ENCODE measurements at regions not wholly inside any gene's neighbourhood (a gene's known extent, or its start where the extent isn't known, plus 50 kb on each side); places are given as distances from the start of the nearest gene placed in this dataset.
A peak's percentile ranks its signal among the peaks of the same experiment; 100 is the strongest.
"Not testable (repeated sequence)": the region's sequence is repeated elsewhere in the genome, so short reads cannot be mapped to it uniquely, and the experiment has no call there.

DNA sequence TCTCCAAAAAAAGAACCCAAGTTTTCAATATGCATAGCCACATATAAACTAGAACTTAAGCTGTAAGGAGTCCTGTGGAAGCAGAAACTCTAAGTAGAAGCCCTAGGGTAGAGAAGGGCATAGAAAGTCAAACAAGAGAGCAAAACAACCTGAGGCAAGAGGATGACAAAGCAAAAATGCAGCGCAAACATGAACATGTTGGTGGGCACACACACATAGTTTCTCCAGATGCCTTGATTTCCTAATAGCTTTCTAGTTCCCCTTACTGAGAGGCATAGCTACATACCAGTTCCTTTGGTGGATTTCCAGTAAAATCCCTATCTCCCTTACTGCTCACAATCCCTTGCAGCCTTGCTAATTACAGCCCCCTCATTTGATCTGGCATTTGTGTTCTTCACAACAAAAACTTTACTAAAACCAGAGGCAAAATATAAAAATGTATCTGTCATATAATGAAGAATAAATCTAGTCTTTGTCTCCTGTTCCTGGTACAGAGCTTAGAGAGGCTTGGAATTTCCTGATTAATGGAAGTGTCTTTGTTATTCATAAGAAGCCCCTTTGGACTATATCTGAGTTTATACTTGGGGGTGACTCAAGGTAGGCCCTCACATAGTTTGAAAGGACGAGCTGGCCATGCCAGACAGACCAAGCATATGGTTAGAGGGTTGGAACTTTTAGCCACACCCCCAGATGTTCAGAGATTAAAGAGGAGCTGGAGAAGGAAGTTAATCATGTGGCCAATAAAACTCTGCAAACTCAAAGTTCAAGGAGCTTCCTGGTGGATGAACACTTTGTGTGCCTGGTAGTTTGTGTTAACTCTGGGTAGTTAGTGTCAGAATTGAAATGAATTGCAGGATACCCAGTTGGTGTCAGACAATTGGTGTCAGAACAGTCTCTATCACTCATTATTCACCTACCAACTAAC lies 52.7 kb upstream of the ZCCHC13 start:
- no peak for DNase-seq (ENCODE audit: low spot score)

DNA sequence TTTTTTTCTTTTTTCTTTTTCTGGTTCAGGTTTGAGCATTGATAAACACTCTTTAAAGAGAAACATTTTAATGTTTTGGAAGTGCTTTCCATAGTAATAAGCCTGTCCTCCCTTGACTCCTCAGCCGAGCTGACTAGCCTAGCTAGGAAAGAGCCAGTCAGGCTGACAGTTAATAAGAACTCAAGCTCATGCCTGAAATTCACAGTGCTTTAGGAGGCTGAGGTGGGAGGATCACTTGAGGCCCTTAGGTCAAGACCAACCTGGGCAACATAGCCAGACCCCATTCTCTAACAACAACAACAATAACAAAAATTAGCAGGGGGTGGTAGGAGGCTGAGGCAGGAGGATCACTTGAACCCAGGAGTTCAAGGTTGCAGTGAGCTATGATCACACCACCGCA lies 53.4 kb upstream of the ZCCHC13 start:
- DNase-seq (ENCODE audit: low spot score), result no peak

DNA sequence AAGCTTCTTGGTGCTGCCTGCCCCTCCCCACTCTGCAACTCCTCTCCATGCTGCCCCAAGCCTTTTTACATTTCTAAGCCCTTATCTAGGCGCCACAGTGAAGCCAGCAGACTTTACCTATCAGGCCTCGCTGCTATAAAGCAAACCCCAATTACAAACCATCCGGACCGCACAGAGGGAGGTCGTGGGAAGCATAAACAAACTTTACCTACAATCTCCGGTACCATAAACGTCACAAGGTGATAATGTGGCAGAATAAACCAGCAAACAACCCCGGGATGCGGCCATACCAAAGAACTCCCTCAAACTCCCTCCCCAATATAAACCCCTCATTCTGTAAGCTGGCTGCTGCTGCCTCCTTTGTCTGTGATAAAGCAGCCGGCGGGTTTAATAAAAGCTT lies 54.0 kb upstream of the ZCCHC13 start:
- DNase-seq (ENCODE audit: low spot score), result no peak

DNA sequence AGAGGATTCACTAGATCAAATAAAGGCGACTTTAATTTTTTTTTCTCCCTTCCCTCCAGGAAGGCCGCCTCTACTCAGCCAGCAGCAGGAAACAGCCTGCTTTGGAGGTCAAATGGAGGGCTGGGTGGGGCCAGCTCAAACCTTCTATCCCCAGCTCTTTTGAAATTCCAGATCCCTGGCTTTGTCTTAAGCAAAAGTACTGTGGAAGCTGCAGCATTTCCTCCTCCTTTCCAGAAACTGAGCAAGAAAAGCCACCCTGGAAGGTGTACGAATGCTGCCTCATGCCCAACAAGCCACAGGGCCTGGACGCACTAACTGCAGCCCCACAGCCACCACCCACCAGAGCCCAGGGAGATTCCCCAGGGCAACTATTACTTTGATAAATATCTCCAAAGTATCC lies 55.1 kb upstream of the ZCCHC13 start:
- DNase-seq (ENCODE audit: low spot score), result no peak

DNA sequence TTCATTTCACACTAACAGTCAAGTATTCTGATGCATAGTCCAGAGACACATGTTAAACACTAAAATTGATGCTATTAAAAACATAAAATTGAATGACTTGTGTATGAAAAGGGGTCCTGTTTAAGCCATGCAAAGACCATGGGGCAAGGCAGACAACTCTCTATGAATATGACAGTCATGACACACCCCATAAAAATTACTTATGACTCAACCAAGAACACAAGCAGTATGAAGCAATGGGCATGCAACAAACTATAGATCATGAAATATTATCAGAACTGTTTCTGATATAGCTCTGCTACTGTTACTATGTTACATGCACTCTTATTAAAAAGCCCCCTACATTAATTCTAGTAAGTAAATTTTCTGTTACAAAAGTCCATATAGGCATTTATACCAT lies 57.5 kb upstream of the ZCCHC13 start:
- no peak for DNase-seq (ENCODE audit: low spot score)

DNA sequence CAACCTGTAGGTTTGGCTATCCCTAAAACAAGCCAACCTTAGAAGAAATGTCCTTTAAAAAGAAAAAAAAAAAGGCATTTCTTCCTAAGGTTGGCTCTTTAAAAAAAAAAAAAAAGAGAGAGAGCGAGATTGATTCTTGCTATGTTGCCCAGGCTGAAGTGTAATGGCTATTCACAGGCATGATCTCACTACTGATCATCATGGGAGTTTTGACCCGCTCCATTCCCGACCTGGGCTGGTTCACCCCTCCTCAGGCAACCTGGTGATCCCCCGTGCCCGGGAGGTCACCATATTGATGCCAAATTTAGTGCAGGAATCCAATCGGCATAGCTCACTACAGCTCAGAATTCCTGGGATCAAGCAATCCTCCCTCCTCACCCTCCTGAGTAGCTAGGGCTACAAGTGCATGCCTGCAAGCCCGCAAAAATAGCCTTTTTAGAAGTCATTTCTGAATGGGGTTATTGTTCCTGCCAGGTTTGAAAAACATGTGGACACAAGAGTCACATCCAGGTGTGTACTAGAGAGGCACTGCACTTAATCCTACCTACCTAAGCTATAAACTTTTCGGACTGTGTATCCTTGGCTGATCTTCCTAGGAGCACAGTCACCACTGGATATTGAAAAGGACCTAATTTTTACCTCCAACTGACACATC lies 61.4 kb upstream of the ZCCHC13 start:
- no peak for DNase-seq (ENCODE audit: low spot score)

DNA sequence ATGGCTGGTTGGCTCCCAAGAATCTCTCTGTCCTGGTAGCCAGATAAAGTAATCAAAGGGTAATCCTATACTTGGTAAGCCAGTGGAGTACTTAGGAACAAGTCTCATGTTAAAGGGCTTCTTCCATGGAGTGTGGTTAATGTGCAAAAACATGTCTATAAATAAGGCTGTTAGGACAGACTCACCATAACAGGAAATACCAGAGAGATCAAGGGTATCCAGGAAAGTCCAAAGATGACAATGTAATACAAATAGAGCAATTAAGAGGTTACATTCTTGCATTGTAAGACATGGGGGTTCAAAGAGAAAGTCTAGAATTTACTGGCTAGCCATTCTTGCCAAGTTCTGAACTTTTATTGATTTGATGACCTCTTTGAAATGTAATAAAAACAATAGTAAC lies 61.9 kb upstream of the ZCCHC13 start:
- DNase-seq (ENCODE audit: low spot score), result no peak

DNA sequence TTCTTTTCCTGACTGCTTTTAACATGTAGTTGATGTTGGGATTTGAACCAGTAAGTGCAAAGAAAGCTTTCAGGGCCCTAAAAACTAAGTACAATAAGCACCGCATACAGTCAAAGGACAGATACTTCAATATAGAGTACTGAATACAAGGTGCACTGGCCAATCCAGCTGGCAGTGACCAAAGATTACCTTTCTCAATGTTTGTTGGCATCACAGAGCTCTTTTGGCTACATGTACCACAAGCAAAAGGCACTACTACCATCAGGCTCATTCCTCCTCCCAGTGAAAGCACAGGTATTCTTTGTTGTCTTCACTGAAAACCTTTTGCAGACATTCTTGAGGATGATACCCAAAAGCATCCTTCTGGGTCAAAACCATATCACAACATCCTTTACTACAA lies 65.2 kb upstream of the ZCCHC13 start:
- no peak for DNase-seq (ENCODE audit: low spot score)

DNA sequence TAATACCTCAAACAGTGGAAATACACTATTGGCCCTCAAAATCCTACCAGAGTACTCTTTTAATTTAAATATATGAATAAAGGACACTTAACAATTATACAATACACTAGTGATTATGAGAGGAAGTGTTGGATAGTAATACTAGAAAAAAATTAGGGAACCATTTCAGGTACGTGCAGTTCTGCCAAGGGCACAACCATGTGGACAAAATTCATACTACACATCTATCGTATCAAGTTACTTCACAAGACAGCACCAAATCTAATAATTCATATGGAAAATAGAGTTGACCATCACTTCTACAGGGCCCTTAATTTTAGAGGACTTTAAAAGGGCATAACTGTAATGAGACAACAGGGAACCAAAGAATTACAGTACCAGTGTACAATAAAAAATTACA lies 69.2 kb upstream of the ZCCHC13 start:
- DNase-seq (ENCODE audit: low spot score), result peak; percentile 16

DNA sequence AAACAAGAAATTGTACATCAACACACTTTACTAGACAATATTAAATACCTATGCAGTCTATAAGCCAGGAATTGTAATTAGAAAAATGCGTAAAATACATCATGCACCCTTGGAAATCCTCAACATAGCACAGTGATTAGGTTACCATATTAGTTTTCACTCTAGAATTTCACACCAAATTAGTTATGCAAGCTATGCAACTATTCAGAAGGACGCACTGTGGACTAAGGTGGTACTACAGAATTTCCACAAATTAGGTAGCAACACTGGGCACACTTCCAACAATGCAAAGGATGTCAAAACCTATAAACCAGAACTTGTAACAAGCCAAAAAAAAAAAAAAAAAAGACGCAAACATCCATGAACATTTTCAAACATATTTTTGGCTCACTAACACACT lies 71.1 kb upstream of the ZCCHC13 start:
- DNase-seq (ENCODE audit: low spot score), result peak; percentile 54

DNA sequence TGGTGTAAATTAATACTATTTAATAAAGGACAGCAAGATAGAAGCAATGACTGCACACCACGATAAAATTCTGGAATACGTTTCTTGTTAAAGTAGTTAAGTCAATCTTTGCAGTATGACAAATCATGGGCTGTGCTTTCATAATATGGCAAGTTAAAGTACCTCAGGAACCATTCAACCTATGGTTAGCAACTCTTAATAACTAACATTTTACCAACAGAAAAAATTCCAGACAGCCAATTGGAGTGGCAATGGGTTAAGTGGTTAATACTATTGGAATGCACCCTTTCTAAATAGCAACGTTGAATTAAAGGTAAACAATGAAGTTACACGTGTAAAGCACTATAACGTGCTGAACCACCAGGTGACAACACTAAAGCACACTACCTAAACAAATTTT lies 72.4 kb upstream of the ZCCHC13 start:
- no peak for DNase-seq (ENCODE audit: low spot score)

DNA sequence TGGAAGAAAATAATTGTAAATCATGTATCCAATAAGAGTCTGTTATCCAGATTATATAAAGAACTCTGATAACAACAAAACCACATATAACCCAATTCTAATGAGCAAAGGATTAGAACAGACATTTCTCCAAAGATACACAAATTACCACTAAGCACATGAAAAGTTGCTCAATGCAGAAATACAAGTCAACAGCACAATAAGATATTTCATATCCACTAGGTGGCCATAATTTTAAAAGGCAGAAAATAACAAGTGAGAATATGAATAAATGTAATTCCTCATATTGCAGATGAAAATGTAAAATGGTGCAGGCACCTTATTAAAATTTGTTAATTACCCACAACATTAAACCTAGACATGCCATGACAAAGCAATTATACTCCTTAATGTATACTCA lies 73.9 kb upstream of the ZCCHC13 start:
- peak; percentile 2 for DNase-seq (ENCODE audit: low spot score)

DNA sequence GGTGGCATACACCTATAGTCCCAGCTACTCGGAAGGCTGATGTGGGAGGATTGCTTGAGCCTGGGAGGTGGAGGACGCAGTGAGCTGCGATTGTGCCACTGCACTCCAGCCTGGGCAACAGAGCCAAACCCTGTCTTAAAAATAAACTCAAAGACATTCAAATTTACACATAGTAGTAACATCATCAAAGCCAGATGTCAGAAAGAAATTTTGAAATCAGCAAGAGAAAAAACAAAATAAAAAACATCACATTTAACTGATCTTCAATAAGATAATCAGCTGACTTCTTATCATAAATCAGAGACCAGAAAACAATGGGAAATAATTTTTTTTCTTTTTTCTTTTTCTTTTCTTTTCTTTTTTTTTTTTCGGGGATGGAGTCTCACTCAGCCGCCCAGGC lies 78.9 kb upstream of the ZCCHC13 start:
- DNase-seq (ENCODE audit: low spot score), result no peak

DNA sequence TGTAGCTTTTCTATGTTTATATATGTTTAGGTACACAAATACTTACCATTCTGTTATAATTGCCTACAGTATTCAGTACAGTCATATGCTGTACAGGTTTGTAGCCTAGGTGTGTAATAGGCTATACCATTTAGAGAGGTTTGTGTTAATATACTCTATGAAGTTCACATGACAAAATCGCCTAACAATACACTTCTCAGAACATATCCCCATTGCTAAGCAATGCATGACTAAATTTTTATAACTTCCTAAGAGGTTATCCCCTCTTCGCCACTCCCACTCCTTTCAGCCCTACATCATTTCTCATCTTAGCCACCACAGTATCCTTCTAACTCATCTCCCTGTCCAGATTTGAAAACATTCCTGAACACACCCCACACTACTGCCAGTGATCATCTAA lies 83.7 kb upstream of the ZCCHC13 start:
- DNase-seq (ENCODE audit: low spot score), result no peak

DNA sequence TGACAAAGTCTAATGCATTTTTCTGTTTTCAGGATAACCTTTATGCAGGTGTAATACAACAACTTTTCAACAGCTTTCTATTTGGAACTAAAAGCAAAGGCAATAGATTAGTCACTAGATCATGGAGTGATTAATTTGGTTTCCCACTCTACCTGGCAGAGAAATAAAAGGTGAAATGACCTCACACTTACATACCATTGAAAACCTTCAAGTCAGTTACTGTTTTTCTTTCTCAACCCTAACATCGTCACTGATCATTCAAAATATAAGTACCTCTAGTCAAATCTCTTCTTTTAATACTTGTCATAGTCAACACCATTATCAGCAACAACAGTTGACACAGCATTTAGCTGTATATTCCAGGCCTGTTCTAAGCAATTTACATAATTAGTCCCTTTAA lies 85.1 kb upstream of the ZCCHC13 start:
- DNase-seq (ENCODE audit: low spot score), result no peak

DNA sequence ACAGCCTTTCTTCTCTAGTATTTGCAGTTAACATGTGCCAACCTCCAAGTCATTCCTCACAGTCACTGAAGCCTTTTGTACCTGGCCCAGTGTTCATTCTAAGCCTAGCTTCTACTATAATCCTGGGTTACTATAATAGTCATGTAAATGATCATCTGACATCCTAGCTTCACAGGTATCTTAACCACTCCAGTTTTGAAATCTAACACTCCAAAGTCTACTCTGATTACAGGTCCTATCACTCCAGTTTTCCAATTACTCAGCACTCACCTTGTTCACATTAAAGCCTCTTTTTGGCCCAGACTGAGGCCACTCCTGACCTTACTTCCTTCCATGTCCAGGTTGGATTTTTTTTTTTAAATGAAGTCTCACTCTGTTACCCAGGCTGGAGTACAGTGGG lies 87.6 kb upstream of the ZCCHC13 start:
- no peak for DNase-seq (ENCODE audit: low spot score)

DNA sequence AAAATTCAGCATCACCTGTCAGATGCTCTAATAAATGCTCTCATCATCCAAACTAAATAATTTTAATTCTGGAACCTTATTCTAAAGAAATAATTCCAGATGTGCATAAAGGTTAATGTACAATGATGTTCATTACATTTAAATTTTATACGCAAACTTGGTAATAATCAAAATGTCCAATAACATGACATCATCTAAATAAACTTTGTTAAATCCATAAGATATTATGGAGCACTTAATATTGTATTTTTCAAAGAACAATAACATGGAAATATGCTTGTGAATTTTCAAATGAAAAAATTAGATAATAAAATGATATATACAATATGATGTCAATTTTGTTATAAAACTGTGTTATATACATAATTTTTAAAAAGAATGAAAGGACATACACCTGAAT lies 92.1 kb upstream of the ZCCHC13 start:
- no peak for DNase-seq (ENCODE audit: low spot score)

DNA sequence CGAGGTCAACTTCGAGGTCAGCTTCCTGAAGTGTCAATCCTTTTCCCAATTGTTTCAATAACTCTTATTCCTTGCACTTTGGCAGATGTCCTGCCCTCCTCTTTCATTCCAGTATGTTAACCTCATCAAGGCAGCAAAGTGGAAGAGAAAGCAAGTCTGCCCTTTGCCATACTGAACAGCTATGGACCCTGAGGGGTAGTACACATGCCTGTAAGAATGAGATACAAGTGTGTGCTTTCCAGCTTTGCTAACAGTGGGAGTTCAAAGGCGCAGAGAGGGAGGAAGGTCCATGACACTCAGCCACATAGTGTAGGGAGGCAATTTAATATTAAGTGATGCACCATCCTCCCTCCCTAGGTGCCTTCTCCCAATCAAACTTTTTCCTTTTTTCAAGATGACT lies 96.4 kb upstream of the ZCCHC13 start:
- no peak for DNase-seq (ENCODE audit: low spot score)

DNA sequence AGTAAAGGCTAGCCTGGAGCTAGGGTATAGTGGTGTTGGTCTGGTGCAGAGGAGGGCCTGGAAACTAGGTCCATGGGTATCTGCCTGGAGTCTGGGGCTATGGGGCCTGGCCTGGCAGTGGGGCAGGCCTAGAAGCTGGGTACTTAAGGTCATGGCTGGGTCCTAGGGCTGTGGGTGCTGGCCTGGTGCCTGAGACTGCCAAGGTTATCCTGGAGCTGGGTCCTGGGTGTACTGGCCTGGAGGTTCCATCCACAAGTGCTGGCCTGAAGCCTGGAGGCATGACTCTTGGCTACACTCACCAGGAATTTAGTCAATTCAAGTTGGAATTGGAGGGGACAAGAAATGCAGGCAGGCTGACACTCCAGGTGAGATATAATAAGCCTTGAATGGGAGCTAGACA lies 108.4 kb upstream of the ZCCHC13 start:
- DNase-seq (ENCODE audit: low spot score), result no peak

DNA sequence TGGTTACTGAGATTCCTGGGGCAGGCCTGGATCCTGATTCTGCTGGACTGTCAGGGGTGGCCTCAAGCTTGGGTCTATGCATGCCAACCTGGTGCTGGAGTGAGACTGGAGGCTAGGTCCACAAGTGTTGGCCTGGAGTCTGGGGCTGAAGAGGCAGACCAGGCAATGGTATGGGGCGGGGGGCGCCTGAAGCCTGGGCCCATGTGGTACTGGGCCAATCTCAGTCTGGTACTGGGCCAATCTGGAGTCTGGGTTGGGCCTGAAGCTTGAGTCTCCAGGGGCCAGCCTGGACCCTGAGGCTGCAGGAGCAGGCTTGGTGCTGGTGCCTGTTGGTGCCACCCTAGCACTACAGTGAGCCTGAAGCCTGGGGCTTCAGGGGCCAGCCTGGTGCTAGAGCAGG lies 108.9 kb upstream of the ZCCHC13 start:
- no peak for DNase-seq (ENCODE audit: low spot score)

DNA sequence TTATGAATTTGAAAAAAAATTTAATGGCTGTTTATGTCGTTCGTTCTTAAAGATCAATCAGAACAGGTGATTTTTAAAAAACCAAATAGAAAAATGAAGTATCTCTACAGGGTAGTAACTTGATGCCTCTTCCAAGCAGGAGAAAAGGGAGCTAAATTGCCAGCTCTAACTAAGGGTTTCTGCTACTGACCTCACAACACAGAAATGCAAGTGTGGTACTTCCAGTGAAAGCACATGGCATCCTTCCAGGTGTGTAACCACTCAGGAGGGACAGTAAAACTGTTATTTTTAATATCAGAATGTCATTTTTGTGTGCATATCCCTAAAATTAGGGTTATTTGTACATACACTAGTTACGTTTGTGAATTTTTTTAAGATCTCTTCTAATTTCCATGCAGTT lies 116.8 kb upstream of the ZCCHC13 start:
- no peak for DNase-seq (ENCODE audit: low spot score)

DNA sequence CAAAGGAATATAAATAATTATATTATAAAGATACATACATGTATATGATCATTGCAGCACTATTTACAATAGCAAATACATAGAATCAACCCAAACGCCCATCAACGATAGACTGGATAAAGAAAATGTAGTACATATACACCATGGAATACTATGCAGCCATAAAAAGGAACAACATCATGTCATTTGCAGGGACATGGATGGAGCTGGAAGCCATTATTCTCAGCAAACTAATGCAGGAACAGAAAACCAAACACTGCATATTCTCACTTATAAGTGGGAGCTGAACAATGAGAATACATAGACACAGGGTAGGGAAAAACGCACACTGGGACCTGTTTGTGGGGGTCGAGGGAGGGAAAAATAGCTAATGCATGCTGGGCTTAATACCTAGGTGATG lies 120.9 kb upstream of the ZCCHC13 start:
- not testable (repeated sequence) for DNase-seq (ENCODE audit: low spot score)

DNA sequence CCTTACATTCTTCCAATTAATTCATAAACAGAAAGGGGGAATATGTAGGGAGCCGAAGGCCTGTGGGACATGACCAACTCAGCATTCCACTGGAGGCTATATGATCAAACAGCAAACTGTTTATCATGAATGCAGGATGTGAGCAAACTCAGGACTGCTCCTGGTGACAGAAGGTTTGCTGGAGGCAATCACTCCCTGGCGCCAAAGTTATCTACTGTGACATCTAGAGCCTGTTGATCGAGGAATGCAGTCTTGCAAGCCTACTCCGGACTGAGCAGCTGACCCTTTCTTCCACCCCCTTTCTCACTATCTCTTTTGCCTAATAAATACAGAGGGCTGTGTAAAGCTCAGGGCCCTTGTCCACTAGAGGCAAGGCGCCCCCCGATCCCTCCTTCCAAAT lies 122.0 kb upstream of the ZCCHC13 start:
- DNase-seq (ENCODE audit: low spot score), result not testable (repeated sequence)

DNA sequence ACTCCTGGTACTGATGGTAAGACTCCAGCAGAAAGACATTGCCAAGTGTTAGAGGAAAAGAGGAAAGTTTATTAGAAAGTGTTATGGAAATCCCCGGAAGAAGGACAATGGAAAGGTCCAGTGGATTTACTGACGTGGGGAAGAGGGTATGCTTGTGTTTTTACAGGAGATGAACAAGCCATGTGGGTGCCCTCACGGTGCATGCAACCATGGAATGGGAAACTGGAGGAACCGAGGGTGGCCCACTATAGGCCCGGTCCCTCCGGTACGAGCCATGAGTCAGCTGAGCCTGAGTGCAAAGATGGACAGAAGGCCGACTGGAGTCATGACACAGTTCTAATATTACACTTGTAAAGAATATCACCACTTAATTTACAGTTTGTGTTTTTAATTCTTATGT lies 123.3 kb upstream of the ZCCHC13 start:
- no peak for DNase-seq (ENCODE audit: low spot score)

Measured in NAMALWA (cell line).